ENCODE measurements at regions not wholly inside any gene's neighbourhood (a gene's known extent, or its start where the extent isn't known, plus 50 kb on each side); places are given as distances from the start of the nearest gene placed in this dataset.

GRCh38 chr19:5269279-5269678 is 71.3 kb downstream of the PTPRS start:
- Histone ChIP-seq H2AFZ (ENCODE audit: low read depth, low read length) (no peak overlapping the region), H4K20me1 (ENCODE audit: insufficient read depth) (no peaks in the 10 kb centered on the region), H3K4me3 (ENCODE audit: low read length) (no peak overlapping the region), H3K4me2 (ENCODE audit: low read length) (no peak overlapping the region), H3K9me3 (ENCODE audit: low read length) (no peaks in the 10 kb centered on the region), H3K36me3 (ENCODE audit: insufficient read depth, low read length) (peaks cover 12% of the 10 kb centered on the region), H3K9ac (ENCODE audit: low read length) (no peak overlapping the region), H3K27ac (ENCODE audit: low read length) (no peak overlapping the region), H3K79me2 (replicated peaks; ENCODE audit: insufficient read depth, low read length) (peaks cover 10% of the 10 kb centered on the region), H3K9me2 (ENCODE audit: insufficient read depth, low read length) (no peaks in the 10 kb centered on the region), H3K27me3 (ENCODE audit: insufficient read depth, low read depth, low read length) (no peaks in the 10 kb centered on the region), H3F3A (ENCODE audit: insufficient read depth, low read length, poor library complexity, severe bottlenecking) (no peaks in the 10 kb centered on the region)
- TF ChIP-seq REST (IDR thresholded peaks at IDR 0.05; ENCODE audit: borderline replicate concordance) = no peak

- no peak for TF ChIP-seq RAD21 (conservative IDR thresholded peaks at IDR 0.05)
- no peak for TF ChIP-seq REST (IDR thresholded peaks at IDR 0.05; ENCODE audit: borderline replicate concordance)
- TF ChIP-seq CTCF (IDR thresholded peaks at IDR 0.05; ENCODE audit: poor library complexity, severe bottlenecking) = no peak
- TF ChIP-seq EP300 (conservative IDR thresholded peaks at IDR 0.05; ENCODE audit: poor library complexity, severe bottlenecking) = no peak
- no peak for TF ChIP-seq SMC3 (conservative IDR thresholded peaks at IDR 0.05; ENCODE audit: poor library complexity)
- TF ChIP-seq MXI1 (conservative IDR thresholded peaks at IDR 0.05; ENCODE audit: poor library complexity, severe bottlenecking) = no peak
- no peak for TF ChIP-seq TAF1 (IDR thresholded peaks at IDR 0.05; ENCODE audit: low read depth)
- no peak for TF ChIP-seq POLR2AphosphoS5 (IDR thresholded peaks at IDR 0.05)
- no peak for TF ChIP-seq EZH2 (IDR thresholded peaks at IDR 0.05; ENCODE audit: borderline replicate concordance, insufficient read depth, low read length, poor library complexity, severe bottlenecking)
- no peak overlapping the region for H3K27ac ChIP-seq (ENCODE audit: low read length)
- no peaks in the 10 kb centered on the region for H3K9me3 ChIP-seq (ENCODE audit: low read length)
- H4K20me1 ChIP-seq (ENCODE audit: insufficient read depth) = no peaks in the 10 kb centered on the region
- no peak overlapping the region for H3K4me3 ChIP-seq (ENCODE audit: low read length)
- H2AFZ ChIP-seq (ENCODE audit: low read depth, low read length) = no peak overlapping the region
- H3F3A ChIP-seq (ENCODE audit: insufficient read depth, low read length, poor library complexity, severe bottlenecking) = no peaks in the 10 kb centered on the region
- no peaks in the 10 kb centered on the region for H3K27me3 ChIP-seq (ENCODE audit: insufficient read depth, low read depth, low read length)
- no peaks in the 10 kb centered on the region for H3K9me2 ChIP-seq (ENCODE audit: insufficient read depth, low read length)
- no peak overlapping the region for H3K9ac ChIP-seq (ENCODE audit: low read length)
- peaks cover 12% of the 10 kb centered on the region for H3K36me3 ChIP-seq (ENCODE audit: insufficient read depth, low read length)
- H3K79me2 ChIP-seq (replicated peaks; ENCODE audit: insufficient read depth, low read length) = peaks cover 5% of the 10 kb centered on the region
- no peak overlapping the region for H3K4me2 ChIP-seq (ENCODE audit: low read length)
Measured at GRCh38 chr19:5268801-5269200, 71.8 kb downstream of the PTPRS start.
